Uterus (tissue), 3 donors: ENCODE measurements at regions not wholly inside any gene's neighbourhood (a gene's known extent, or its start where the extent isn't known, plus 50 kb on each side); places are given as distances from the start of the nearest gene placed in this dataset.

Experiments
- DNase-seq, 2 donors: peaks; one replicate each; pipeline ENCODE4 v3.0.0-alpha.2; 2019 to 2020
- H3K27ac ChIP-seq, 2 donors: fragments of 200-600 bp; sonication (generic); 1 replicate in 1 of 2; 2 replicates in 1 of 2; pipeline ENCODE4 v1.5.1; 2016 to 2018
- H3K27me3 ChIP-seq, 2 donors: fragments of 200-600 bp; sonication (generic); one replicate each; pipeline ENCODE4 v1.5.1; 2018 to 2019; ENCODE audit warnings: control low read depth in 1 of 2
- H3K36me3 ChIP-seq, 2 donors: fragments of 200-600 bp; sonication (generic); one replicate each; pipeline ENCODE4 v1.5.1; 2019; ENCODE audit warnings: control low read depth in 1 of 2
- H3K4me1 ChIP-seq, 2 donors: fragments of 200-600 bp; sonication (generic); one replicate each; pipeline ENCODE4 v1.5.1; 2018 to 2019; ENCODE audit warnings: control low read depth in 1 of 2
- H3K4me3 ChIP-seq, 2 donors: fragments of 200-600 bp; sonication (generic); 1 replicate in 1 of 2; 2 replicates in 1 of 2; pipeline ENCODE4 v1.5.1; 2018 to 2019; ENCODE audit warnings: mild to moderate bottlenecking in 1 of 2
- H3K9me3 ChIP-seq, 2 donors: fragments of 200-600 bp; sonication (generic); one replicate each; pipeline ENCODE4 v1.5.1; 2019; ENCODE audit warnings: control low read depth in 1 of 2
- POLR2A ChIP-seq, 2 donors: fragments of 450-650 bp; IDR thresholded peaks; one replicate each; pipeline ENCODE4 v1.6.1; 2016; ENCODE audit warnings: antibody characterized with exemption in 2 of 2, mild to moderate bottlenecking in 1 of 2, moderate library complexity in 1 of 2
- intact Hi-C: fragments of 100-400 bp; cut with DNase I; formaldehyde crosslinking; loops from one replicate; pipeline ENCODE4 v1.15.1; 2023; ENCODE audit warnings: low total_unique reads
- TF ChIP-seq, protein P1 (sequence below), 4 experiments: fragments of 200-600 bp in 2 of 4; fragments of 450-650 bp in 2 of 4; sonication (generic) in 2 of 4; IDR thresholded peaks; one replicate each; pipeline ENCODE4 v1.5.1; 2016 to 2019; ENCODE audit warnings: antibody characterized with exemption in 4 of 4, mild to moderate bottlenecking in 2 of 4, moderate library complexity in 1 of 4
- donor health status: DM: yes; HTN: yes; CAD: no.

GRCh38 chr22:27614650-27615007, 186.9 kb downstream of the MN1 start:
- intact Hi-C loops = no loop called here
- no peak for DNase-seq

DNA sequence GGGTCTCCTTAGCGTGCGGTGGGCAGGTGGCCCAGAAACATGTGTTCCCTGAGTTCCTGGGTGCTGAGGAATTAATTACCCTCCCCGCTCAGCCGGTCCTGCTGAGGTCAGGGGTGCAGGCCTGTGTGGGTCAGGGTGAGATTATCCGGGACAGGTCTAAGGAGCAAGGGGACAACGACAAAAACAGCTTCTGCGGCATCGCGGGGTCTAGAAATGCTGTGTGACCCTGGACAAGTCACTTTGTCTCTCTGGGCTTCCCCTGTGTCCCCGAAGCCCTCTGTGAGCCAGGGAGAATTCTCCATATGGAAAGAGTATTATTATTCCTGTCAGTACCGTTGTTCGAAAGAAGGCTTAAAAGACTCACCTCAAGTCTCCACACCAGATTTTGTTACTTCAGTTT, 186.1 kb downstream of the MN1 start:
- H3K9me3 ChIP-seq = no peaks in the 10 kb centered on the region
- no peaks in the 10 kb centered on the region for H3K36me3 ChIP-seq
- no peak for TF ChIP-seq POLR2A (IDR thresholded peaks at IDR 0.05)
- TF ChIP-seq, protein P1, sequence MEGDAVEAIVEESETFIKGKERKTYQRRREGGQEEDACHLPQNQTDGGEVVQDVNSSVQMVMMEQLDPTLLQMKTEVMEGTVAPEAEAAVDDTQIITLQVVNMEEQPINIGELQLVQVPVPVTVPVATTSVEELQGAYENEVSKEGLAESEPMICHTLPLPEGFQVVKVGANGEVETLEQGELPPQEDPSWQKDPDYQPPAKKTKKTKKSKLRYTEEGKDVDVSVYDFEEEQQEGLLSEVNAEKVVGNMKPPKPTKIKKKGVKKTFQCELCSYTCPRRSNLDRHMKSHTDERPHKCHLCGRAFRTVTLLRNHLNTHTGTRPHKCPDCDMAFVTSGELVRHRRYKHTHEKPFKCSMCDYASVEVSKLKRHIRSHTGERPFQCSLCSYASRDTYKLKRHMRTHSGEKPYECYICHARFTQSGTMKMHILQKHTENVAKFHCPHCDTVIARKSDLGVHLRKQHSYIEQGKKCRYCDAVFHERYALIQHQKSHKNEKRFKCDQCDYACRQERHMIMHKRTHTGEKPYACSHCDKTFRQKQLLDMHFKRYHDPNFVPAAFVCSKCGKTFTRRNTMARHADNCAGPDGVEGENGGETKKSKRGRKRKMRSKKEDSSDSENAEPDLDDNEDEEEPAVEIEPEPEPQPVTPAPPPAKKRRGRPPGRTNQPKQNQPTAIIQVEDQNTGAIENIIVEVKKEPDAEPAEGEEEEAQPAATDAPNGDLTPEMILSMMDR (IDR thresholded peaks at IDR 0.05) = no peak
- intact Hi-C loops = no loop called here
- H3K27ac ChIP-seq = no peak overlapping the region
- H3K27me3 ChIP-seq = no peaks in the 10 kb centered on the region
- no peak for DNase-seq
- H3K4me3 ChIP-seq = no peak overlapping the region
- no peaks in the 10 kb centered on the region for H3K4me1 ChIP-seq

More at GRCh38 chr22:27614650-27615007, 186.9 kb downstream of the MN1 start:
- no peaks in the 10 kb centered on the region for H3K27me3 ChIP-seq
- H3K4me1 ChIP-seq = no peaks in the 10 kb centered on the region
- no peaks in the 10 kb centered on the region for H3K36me3 ChIP-seq
- no peak overlapping the region for H3K27ac ChIP-seq
- H3K9me3 ChIP-seq = no peaks in the 10 kb centered on the region
- peak overlapping the region in 1 of 2 donors; percentile 18 for H3K4me3 ChIP-seq
- TF ChIP-seq POLR2A (IDR thresholded peaks at IDR 0.05) = no peak
- TF ChIP-seq, protein P1 (IDR thresholded peaks at IDR 0.05) = no peak

DNA sequence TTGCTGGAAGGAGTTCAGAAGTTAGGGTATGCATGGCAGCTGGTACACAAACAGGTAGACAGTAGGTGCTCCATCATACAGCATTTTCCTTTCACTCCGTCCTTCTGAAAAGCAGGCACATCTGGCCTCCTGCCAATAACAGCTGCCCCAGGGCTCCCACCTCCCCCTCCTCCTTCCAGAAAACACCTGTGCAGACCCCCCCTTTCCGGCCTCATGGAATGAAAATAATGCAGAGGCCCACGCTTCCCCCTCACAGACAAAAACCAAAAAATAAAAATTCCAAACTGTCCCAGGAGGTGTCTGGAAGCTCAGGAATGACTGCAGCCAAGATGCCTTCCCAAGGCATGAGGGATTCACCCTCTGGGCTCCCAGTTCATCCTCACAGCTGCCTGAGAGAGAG, 185.5 kb downstream of the MN1 start:
- no peak overlapping the region for H3K27ac ChIP-seq
- DNase-seq = no peak
- H3K36me3 ChIP-seq = no peaks in the 10 kb centered on the region
- H3K4me3 ChIP-seq = no peak overlapping the region
- TF ChIP-seq, protein P1 (IDR thresholded peaks at IDR 0.05) = no peak
- no peak for TF ChIP-seq POLR2A (IDR thresholded peaks at IDR 0.05)
- intact Hi-C loops = no loop called here
- no peaks in the 10 kb centered on the region for H3K4me1 ChIP-seq
- H3K27me3 ChIP-seq = no peaks in the 10 kb centered on the region
- H3K9me3 ChIP-seq = no peaks in the 10 kb centered on the region

DNA sequence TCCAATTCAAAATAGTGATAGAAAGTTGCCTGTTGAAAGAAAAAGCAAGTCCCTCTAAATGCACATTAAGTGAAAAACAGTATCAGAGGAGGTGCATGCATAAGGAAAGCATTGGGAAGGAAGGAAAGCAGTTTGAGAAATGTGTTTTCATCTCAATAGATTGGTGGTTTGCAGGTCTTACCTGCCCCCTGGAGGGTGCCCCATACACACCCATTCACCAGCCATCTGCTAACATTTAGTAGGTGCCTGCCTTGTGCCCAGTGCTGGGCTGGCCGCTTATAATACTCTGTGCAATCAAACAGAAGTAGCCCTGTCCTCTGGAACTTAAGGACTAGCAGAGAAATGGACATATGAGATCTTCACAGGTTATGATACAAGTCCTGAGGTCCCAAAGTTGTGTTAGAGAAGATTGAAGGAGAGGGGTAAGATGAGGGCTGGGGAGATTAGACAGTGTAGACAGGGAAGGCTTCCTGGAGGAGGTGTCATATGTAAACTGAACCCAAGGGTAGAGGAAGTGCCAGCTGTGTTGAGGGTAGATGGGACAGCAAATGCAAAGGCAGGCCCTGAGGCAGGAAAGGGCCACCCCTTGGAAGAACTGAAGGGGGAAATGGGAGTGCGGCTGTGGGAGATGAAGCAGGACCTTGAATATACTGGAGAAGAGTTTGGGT, 184.2 kb downstream of the MN1 start:
- no peak overlapping the region for H3K27ac ChIP-seq
- no peaks in the 10 kb centered on the region for H3K36me3 ChIP-seq
- H3K9me3 ChIP-seq = no peaks in the 10 kb centered on the region
- H3K4me3 ChIP-seq = no peak overlapping the region
- intact Hi-C loops = no loop called here
- no peaks in the 10 kb centered on the region for H3K4me1 ChIP-seq
- TF ChIP-seq, protein P1 (IDR thresholded peaks at IDR 0.05) = no peak
- no peak for TF ChIP-seq POLR2A (IDR thresholded peaks at IDR 0.05)
- no peak for DNase-seq
- H3K27me3 ChIP-seq = no peaks in the 10 kb centered on the region

DNA sequence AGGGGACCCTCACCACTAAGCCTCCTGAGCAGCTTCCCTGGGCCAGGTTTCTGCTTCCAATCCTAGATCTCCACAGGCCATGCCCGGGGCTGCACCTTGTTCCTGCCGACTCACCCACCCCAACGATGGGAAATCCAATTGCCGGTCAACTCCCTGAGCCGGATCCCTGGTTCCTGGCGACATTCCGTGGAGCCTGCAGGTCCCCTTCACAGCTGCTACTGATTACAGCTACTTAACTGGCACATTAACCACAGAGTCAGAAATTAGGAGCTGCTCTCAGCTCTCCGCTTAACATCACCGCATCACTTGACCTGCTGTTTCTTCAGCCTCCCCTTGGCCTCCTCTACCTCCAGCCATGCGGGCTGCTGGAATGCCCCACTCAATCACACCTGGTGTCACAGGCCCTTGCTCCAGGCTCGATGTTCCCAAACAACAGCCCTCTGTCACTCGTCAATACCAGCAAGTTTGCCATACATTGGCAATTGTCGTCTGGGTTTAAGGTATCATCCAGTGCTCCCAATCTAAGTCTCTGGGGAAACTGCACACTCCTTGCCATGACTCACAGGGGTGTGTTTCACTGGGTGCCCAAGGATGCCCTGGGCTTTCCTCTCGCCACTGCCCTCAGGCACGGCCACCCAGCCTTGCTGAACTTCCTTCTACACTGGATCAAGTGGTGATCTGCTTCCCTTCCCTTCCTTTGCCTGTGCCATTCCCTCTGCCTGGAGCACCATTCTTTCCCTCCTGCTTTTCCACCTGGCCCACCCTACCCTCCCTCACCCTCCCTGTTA, 181.0 kb downstream of the MN1 start:
- TF ChIP-seq POLR2A (IDR thresholded peaks at IDR 0.05) = no peak
- TF ChIP-seq, protein P1 (IDR thresholded peaks at IDR 0.05) = no peak
- H3K36me3 ChIP-seq = no peaks in the 10 kb centered on the region
- DNase-seq = no peak
- H3K27ac ChIP-seq = no peak overlapping the region
- H3K4me3 ChIP-seq = no peak overlapping the region
- H3K27me3 ChIP-seq = no peaks in the 10 kb centered on the region
- intact Hi-C loops = no loop called here
- no peaks in the 10 kb centered on the region for H3K9me3 ChIP-seq
- H3K4me1 ChIP-seq = no peaks in the 10 kb centered on the region
